Nephron (organoid): ENCODE measurements at regions not wholly inside any gene's neighbourhood (a gene's known extent, or its start where the extent isn't known, plus 50 kb on each side); places are given as distances from the start of the nearest gene placed in this dataset.
A peak's percentile ranks its signal among the peaks of the same experiment; 100 is the strongest.

ENCODE experiments used
- H3K27ac Mint-ChIP-seq, 3 experiments: 2 replicates each; pipeline ENCODE4 v1.8.0; 2020; ENCODE audit warnings: mixed read lengths in 3 of 3, mild to moderate bottlenecking in 2 of 3, moderate library complexity in 1 of 3
- H3K27me3 Mint-ChIP-seq: 2 replicates; pipeline ENCODE4 v1.8.0; 2021; ENCODE audit warnings: low read depth, mild to moderate bottlenecking, moderate library complexity, mixed read lengths
- H3K36me3 Mint-ChIP-seq: 2 replicates; pipeline ENCODE4 v1.8.0; 2020; ENCODE audit warnings: low read depth, mixed read lengths
- H3K4me1 Mint-ChIP-seq: 2 replicates; pipeline ENCODE4 v1.8.0; 2020; ENCODE audit warnings: mixed read lengths
- H3K4me3 Mint-ChIP-seq, 3 experiments: 2 replicates each; pipeline ENCODE4 v1.8.0; 2020; ENCODE audit warnings: mild to moderate bottlenecking in 3 of 3, mixed read lengths in 3 of 3, moderate library complexity in 2 of 3
- H3K9me3 Mint-ChIP-seq: 2 replicates; pipeline ENCODE4 v1.8.0; 2020; ENCODE audit warnings: mixed read lengths
- CTCF ChIP-seq, 3 experiments: fragments of 200-600 bp; sonication (generic); IDR thresholded peaks; one replicate each; pipeline ENCODE4 v1.5.0; 2021; ENCODE audit warnings: antibody characterized with exemption in 3 of 3; ENCODE audit not compliant: unreplicated experiment in 3 of 3

- H3K4me1 Mint-ChIP-seq: no peaks in the 10 kb centered on the region
- no peak overlapping the region for H3K4me3 Mint-ChIP-seq
- no peak for TF ChIP-seq CTCF (IDR thresholded peaks at IDR 0.05; ENCODE audit: unreplicated experiment in 3 of 3)
- H3K27ac Mint-ChIP-seq: no peak overlapping the region
- H3K27me3 Mint-ChIP-seq: no peaks in the 10 kb centered on the region
- no peaks in the 10 kb centered on the region for H3K36me3 Mint-ChIP-seq
- no peaks in the 10 kb centered on the region for H3K9me3 Mint-ChIP-seq
Observed at GRCh38 chr14:43161477-43161876, 1345.6 kb downstream of the FSCB start.

GRCh38 chr14:43157661-43158060 lies 1349.4 kb downstream of the FSCB start:
- Mint-ChIP-seq H3K27ac (no peak overlapping the region), H3K27me3 (no peaks in the 10 kb centered on the region), H3K4me3 (no peak overlapping the region), H3K4me1 (no peaks in the 10 kb centered on the region), H3K36me3 (no peaks in the 10 kb centered on the region), H3K9me3 (no peaks in the 10 kb centered on the region)
- TF ChIP-seq CTCF (IDR thresholded peaks at IDR 0.05; ENCODE audit: unreplicated experiment in 3 of 3): no peak

GRCh38 chr14:43155924-43156323 lies 1351.2 kb downstream of the FSCB start:
- Mint-ChIP-seq H3K27ac (no peak overlapping the region), H3K9me3 (no peaks in the 10 kb centered on the region), H3K4me3 (no peak overlapping the region), H3K4me1 (no peaks in the 10 kb centered on the region), H3K27me3 (no peaks in the 10 kb centered on the region), H3K36me3 (no peaks in the 10 kb centered on the region)
- no peak for TF ChIP-seq CTCF (IDR thresholded peaks at IDR 0.05; ENCODE audit: unreplicated experiment in 3 of 3)

- H3K9me3 Mint-ChIP-seq: no peaks in the 10 kb centered on the region
- H3K27me3 Mint-ChIP-seq: no peaks in the 10 kb centered on the region
- no peaks in the 10 kb centered on the region for H3K36me3 Mint-ChIP-seq
- no peak overlapping the region for H3K27ac Mint-ChIP-seq
- TF ChIP-seq CTCF (IDR thresholded peaks at IDR 0.05; ENCODE audit: unreplicated experiment in 3 of 3): no peak
- no peak overlapping the region for H3K4me3 Mint-ChIP-seq
- H3K4me1 Mint-ChIP-seq: no peaks in the 10 kb centered on the region
Observed at GRCh38 chr14:43155258-43155657, 1351.8 kb downstream of the FSCB start.

GRCh38 chr14:43147485-43147884 lies 1359.6 kb downstream of the FSCB start:
- no peak for TF ChIP-seq CTCF (IDR thresholded peaks at IDR 0.05; ENCODE audit: unreplicated experiment in 3 of 3)
- Mint-ChIP-seq H3K27me3 (no peaks in the 10 kb centered on the region), H3K36me3 (no peaks in the 10 kb centered on the region), H3K9me3 (no peaks in the 10 kb centered on the region), H3K4me3 (no peak overlapping the region), H3K27ac (peak overlapping the region; percentile 22 to 75 (median 45)), H3K4me1 (peaks cover 13% of the 10 kb centered on the region)

- no peaks in the 10 kb centered on the region for H3K36me3 Mint-ChIP-seq
- no peak for TF ChIP-seq CTCF (IDR thresholded peaks at IDR 0.05; ENCODE audit: unreplicated experiment in 3 of 3)
- H3K4me3 Mint-ChIP-seq: no peak overlapping the region
- no peaks in the 10 kb centered on the region for H3K9me3 Mint-ChIP-seq
- peaks cover 13% of the 10 kb centered on the region for H3K4me1 Mint-ChIP-seq
- H3K27ac Mint-ChIP-seq: no peak overlapping the region
- H3K27me3 Mint-ChIP-seq: no peaks in the 10 kb centered on the region
Observed at GRCh38 chr14:43145361-43145760, 1361.7 kb downstream of the FSCB start.
